HG02610 (cell line): ENCODE measurements at regions not wholly inside any gene's neighbourhood (a gene's known extent, or its start where the extent isn't known, plus 50 kb on each side); places are given as distances from the start of the nearest gene placed in this dataset.

ENCODE experiments used
- ATAC-seq: cut with Tn5 transposase; IDR thresholded peaks from one replicate; pipeline ENCODE4 v1.9.1; 2021; ENCODE audit warnings: mild to moderate bottlenecking, moderate library complexity; ENCODE audit not compliant: unreplicated experiment

DNA sequence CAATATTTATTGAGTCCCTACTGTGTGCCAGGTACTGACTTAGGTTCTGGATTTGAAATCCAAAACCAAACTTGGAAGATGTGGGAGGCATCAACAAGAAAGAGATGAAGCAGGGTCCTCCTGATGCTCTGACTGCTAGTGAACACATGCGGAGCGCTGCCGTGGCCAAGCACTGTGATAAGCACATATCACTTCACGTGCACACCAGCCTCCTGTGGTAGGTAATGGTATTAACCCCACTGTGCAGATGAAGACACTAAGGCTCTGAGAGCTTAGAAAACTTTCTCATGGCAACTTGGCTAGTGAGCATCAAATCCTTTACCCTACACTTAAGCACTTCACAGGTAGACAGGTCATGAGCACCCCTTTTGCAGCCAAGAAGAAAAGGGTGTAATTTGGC is 216.1 kb downstream of the HAUS1 start:
- no peak for ATAC-seq

DNA sequence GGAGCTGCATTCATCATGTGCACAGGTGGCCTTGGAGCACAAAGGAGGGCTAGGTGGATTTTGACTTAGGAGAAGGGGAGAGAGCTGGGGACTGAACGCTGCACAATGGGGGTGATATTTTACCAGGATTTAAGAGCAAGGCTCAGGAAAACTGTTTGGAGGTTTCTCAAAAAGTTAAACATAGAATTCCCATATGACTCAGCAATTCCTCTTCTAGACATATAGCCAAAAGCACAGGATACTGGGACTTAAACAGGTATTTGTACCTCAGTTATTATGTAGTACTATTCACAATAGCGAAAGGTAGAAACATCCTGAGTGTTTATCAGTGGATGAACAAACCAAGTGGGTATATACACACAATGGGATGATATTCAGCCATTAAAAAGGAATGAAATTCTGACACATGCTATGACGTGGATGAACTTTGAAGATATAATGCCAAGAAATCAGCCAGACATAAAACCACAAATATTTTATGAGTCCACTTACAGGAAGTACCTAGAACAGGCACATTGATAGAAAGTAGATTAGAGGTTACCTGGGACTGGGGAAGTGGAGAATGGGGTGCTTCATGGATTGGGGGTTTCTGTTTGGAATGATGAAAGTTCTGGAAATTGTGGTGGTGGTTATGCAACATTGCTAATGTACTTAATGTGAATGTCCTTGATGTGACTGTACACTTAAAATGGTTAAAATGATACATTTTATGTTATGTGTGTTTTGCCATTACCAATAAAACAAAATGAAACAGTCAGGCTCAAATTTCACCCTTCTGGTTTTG is 216.9 kb downstream of the HAUS1 start:
- ATAC-seq: no peak

- no peak for ATAC-seq
Observed at GRCh38 chr18:46321955-46322354, 217.8 kb downstream of the HAUS1 start.

- no peak for ATAC-seq
Observed at GRCh38 chr18:46322411-46322891, 218.3 kb downstream of the HAUS1 start.

GRCh38 chr18:46322941-46323340 is 218.8 kb downstream of the HAUS1 start:
- ATAC-seq: no peak

DNA sequence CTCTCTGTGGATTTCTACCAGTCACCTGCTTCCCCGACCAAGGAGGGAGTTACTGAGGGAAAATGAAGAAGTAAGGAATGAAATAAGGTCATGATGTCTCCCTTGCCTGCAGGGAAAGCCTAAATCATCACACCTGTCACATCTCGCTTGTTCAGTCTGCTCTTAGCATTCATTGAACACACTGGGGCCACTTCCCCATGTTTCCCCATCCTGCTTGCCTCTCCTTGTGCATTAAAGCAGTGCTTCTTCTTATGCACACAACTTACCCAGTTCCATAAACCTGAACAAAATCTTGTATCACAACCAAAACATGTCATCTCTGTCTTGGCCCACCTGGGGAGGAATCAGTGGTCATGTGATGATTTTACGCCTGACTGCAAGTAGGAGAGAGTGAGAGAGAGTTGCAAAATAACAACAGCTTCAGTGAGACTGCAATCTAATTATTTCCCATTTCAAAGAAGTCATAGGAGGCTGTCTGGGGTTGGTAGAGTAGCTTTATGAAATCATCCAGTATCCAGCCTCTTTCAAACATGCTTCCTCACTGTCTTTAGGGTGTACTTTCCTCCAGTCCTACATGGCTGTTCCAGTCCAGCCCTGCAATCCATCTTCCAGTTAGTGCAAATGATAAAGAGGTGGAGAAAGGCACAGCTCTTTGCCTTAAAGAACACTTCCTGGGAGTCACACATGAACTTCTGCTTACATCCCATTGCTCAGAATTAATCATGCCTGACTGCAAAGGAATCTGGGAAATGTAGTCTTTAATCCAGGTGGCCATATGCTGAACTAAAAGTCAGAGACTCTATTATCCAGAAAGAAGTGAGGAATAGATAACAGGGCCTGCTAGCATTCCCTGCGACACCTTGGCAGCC is 220.1 kb downstream of the HAUS1 start:
- ATAC-seq: no peak

DNA sequence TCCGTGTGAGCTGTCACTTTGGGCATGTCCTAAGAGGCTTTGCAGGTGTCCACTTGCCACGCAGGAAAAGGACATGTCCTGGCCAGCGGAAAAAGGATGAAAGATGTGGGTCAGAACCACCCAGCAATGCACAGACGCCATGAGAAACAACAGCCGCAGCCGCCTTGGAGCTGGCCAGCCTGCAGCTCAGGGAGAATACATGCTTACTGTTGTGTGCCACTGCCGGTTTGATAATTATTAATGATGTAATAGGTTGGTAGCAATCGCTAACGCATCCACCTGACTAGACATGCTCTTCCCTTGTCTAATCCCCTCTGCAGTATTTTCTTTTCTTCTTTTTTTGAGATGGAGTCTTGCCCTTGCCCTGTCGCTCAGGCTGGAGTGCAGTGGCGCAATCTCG is 221.7 kb downstream of the HAUS1 start:
- ATAC-seq: no peak

- ATAC-seq: no peak
Observed at GRCh38 chr18:46329736-46330246, 225.6 kb downstream of the HAUS1 start.

GRCh38 chr18:46331316-46331715 is 227.1 kb downstream of the HAUS1 start:
- no peak for ATAC-seq

DNA sequence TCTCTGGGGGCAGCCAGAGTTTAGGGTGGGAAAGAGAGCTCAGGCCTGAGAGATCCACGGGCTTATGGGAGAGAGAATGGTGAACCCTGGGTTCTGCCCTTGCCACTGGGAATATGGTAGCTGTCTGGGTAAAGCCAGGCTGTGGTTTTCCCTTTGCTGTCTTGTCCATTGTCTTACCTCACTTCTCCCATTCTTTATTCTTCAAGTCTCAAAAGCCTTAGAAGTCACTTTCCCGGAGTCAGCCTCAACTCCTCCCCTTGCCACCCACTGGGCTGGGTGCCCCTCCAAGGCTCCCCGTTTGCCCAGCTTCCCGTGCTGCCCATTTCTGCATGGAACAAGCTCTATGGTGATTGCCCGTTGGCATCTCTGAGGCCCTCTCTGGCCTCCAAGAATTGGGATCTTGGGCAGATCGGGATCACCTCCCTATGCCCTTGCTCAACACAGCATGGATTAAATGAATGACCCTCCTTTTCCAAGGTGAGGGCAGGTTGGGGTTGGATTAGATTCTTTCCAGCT is 228.2 kb downstream of the HAUS1 start:
- ATAC-seq: no peak

- ATAC-seq: no peak
Observed at GRCh38 chr18:46332921-46333341, 228.7 kb downstream of the HAUS1 start.

DNA sequence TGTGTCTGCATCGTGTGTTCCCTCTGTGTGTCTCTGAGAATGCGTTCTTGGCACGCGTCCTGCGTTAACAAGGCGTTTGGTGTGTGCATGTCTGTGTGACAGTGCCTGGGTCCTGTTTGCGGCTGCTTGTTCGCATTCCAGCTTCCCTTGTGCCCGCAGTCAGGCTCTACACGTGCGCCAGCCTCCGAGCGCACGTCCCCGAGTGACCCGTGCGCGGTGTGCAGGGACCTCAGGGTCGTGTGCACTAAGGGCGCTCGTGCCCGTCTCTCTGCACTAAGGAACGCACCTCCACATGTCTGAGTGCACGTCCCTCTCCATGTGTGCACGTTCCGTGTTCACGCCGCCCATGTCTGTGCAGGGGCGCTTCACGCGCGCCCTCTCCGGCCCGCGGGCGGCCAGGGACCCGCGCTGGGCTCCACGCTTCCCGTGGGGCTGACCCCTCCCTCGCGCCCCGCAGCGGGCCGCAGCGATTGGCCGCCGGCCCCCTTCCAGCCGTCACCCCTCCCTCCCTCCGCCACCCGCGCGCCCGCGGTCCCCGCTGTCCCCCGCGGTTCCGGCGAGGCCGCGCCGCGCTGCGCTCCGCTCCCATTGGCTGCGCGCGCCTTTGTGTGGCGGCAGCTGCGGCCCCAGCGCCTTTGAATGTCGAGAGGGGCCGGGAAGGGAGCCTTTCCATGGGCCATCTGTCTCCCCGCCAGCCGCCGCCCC is 229.4 kb downstream of the HAUS1 start:
- ATAC-seq: no peak

GRCh38 chr18:46334868-46335281 is 230.7 kb downstream of the HAUS1 start:
- no peak for ATAC-seq

DNA sequence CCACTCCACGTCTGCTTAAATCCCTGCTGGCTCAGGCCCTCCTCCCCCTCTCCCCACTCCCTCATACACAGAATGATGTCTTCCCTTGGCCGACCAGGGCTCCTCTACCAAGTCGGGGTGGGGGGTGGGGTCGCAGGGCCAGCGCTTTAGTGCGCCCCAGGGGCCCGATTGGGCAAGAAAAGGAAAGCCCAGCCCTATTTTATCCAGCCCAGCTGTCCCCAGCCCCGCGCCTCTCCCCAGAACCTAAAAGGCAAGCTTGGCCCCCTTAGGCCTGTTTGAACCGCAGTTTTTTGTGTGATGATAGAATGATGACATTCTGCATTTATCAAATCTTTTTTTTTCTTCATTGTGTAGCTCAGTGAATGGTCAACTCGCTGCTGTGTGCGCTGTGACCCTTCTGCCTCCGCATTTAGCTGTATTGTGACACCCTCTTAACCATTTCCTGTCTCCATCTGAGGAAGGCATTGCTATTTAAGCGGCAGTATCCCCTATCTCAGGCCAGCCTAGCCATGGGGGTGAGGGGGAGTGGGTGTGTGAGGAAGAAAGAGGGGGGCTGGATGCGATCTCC is 231.4 kb downstream of the HAUS1 start:
- no peak for ATAC-seq

GRCh38 chr18:46336278-46337111 is 232.3 kb downstream of the HAUS1 start:
- ATAC-seq: no peak

DNA sequence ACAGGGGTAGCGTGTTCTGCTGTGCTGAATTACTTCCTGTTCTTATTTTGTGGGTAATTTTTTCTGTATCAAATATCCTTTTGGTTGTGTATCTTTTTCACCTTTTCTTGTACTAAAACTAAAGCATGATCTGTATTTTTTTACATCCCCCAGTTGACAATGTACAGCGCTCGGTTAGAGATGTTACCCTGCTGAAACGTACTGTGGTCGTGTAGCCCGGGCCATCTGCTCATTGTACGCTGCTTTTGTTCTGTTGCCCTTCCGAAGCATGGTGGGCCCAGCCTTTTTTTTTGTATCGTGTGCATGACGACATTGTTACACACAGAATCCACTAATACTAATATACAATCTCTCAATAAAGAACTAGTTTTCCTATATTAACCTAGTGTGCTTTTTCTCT is 233.1 kb downstream of the HAUS1 start:
- ATAC-seq: no peak

DNA sequence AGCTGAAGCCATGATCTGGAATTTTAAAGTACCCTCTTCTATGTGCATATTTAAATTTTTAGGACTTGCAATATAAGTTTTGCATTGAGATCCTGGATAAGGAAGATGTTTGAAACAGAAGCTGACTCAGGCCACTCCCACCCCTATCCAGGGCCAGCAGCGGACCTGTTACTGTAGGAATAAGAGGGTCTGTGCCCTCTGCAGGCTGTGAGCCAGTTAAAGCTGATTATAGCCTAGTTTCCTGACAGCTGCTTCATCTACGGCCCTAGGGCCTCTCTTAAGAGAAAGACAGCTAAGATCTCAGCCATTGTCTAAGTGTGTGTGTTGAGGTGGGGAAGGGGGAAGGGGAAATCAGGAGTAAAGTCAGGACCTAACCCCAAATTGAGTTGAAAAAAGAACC is 234.0 kb downstream of the HAUS1 start:
- ATAC-seq: no peak

DNA sequence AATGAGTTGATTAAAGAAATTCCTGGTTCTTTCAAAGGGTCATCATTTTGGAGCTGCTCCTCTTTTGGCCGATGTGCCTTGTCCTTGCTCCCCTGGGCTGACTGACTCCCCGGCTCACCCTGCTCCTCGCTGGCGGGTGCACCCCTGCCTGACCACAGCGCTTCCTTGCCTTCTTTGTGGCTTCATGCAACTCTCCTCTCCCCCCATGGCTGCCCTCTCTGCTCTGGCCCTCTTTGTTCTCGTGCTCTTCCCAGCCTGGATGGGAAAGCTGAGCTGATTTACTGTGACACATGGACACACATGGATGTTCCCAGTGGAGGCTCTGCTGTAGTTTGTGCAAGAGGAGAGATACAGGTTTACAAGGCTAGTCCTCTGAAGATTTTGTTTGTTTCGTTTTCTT is 234.6 kb downstream of the HAUS1 start:
- no peak for ATAC-seq

DNA sequence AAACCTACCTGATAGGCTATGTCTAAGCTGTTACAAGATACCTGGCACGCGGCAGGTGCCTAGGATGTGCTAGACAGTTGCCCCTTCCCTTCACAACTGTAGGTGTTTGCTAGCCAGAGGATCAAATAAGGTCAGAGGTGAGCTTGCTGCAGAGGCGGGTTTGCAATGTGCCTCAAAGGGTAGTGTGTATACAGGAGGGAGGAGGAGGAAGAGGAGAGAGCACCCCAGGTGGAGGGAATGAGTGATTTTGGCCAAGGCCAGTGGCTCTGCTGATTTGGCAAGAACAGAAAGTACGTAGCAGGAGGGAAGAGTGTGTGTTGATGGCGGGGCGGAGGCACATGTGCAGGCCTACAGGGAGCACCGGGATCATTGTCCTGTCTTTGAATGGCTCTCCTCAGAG is 236.5 kb downstream of the HAUS1 start:
- no peak for ATAC-seq
